ENCODE measurements at regions not wholly inside any gene's neighbourhood (a gene's known extent, or its start where the extent isn't known, plus 50 kb on each side); places are given as distances from the start of the nearest gene placed in this dataset.

GRCh38 chr2:164084066-164084465 is 348.3 kb upstream of the FIGN start:
- no TSS peak for BruUV-seq (replicated peaks)
- no peaks in the 10 kb centered on the region for H3K36me3 Mint-ChIP-seq (ENCODE audit: insufficient read depth, unreplicated experiment)
- POLR2A ChIA-PET, result no interaction called here
- no peak for DNase-seq
- TF ChIP-seq CTCF (IDR thresholded peaks at IDR 0.05; ENCODE audit: insufficient read depth in 1 of 2, low read depth in 1 of 2, low read length in 1 of 2, severe bottlenecking in 1 of 2, unreplicated experiment in 1 of 2), result no peak
- H3K9me3 Mint-ChIP-seq (ENCODE audit: unreplicated experiment), result no peaks in the 10 kb centered on the region
- CTCF ChIA-PET, result no interaction called here
- H3K9me3 ChIP-seq, result no peaks in the 10 kb centered on the region
- H3K4me3 Mint-ChIP-seq (ENCODE audit: unreplicated experiment), result no peak overlapping the region
- intact Hi-C loops (cut with micrococcal nuclease; ENCODE audit: unreplicated experiment), result no loop called here
- H3K27ac Mint-ChIP-seq (ENCODE audit: unreplicated experiment), result no peak overlapping the region
- H3K4me1 Mint-ChIP-seq (ENCODE audit: low read depth, unreplicated experiment), result no peaks in the 10 kb centered on the region
- no peak overlapping the region for H3K4me3 ChIP-seq (ENCODE audit: low read depth, low read length)
- no peaks in the 10 kb centered on the region for H3K27me3 ChIP-seq (replicated peaks; ENCODE audit: control insufficient read depth, insufficient read depth, low read length)
- peaks cover 10% of the 10 kb centered on the region for H3K27me3 Mint-ChIP-seq (ENCODE audit: insufficient read depth, unreplicated experiment)
- no peaks in the 10 kb centered on the region for H3K4me1 ChIP-seq
- no peaks in the 10 kb centered on the region for H3K36me3 ChIP-seq (ENCODE audit: control insufficient read depth, insufficient read depth, low read length)

GRCh38 chr2:164080486-164080885 is 344.7 kb upstream of the FIGN start:
- peaks cover 6% of the 10 kb centered on the region for H3K27me3 Mint-ChIP-seq (ENCODE audit: insufficient read depth, unreplicated experiment)
- H3K9me3 Mint-ChIP-seq (ENCODE audit: unreplicated experiment), result no peaks in the 10 kb centered on the region
- Histone ChIP-seq H3K4me3 (ENCODE audit: low read depth, low read length) (no peak overlapping the region), H3K9me3 (no peaks in the 10 kb centered on the region), H3K36me3 (ENCODE audit: control insufficient read depth, insufficient read depth, low read length) (no peaks in the 10 kb centered on the region), H3K4me1 (no peaks in the 10 kb centered on the region), H3K27me3 (replicated peaks; ENCODE audit: control insufficient read depth, insufficient read depth, low read length) (no peaks in the 10 kb centered on the region)
- POLR2A ChIA-PET, result no interaction called here
- intact Hi-C loops (cut with micrococcal nuclease; ENCODE audit: unreplicated experiment), result no loop called here
- no TSS peak for BruUV-seq (replicated peaks)
- H3K4me3 Mint-ChIP-seq (ENCODE audit: unreplicated experiment), result no peak overlapping the region
- H3K4me1 Mint-ChIP-seq (ENCODE audit: low read depth, unreplicated experiment), result no peaks in the 10 kb centered on the region
- CTCF ChIA-PET, result no interaction called here
- no peaks in the 10 kb centered on the region for H3K36me3 Mint-ChIP-seq (ENCODE audit: insufficient read depth, unreplicated experiment)
- no peak overlapping the region for H3K27ac Mint-ChIP-seq (ENCODE audit: unreplicated experiment)
- DNase-seq, result no peak
- no peak for TF ChIP-seq CTCF (IDR thresholded peaks at IDR 0.05; ENCODE audit: insufficient read depth in 1 of 2, low read depth in 1 of 2, low read length in 1 of 2, severe bottlenecking in 1 of 2, unreplicated experiment in 1 of 2)

- CTCF ChIA-PET, result no interaction called here
Measured at GRCh38 chr2:164079258-164079657, 343.4 kb upstream of the FIGN start.

More at GRCh38 chr2:164079258-164079657, 343.4 kb upstream of the FIGN start:
- Histone ChIP-seq H3K9me3 (no peaks in the 10 kb centered on the region), H3K27me3 (replicated peaks; ENCODE audit: control insufficient read depth, insufficient read depth, low read length) (no peaks in the 10 kb centered on the region), H3K4me3 (ENCODE audit: low read depth, low read length) (no peak overlapping the region), H3K36me3 (ENCODE audit: control insufficient read depth, insufficient read depth, low read length) (no peaks in the 10 kb centered on the region), H3K4me1 (no peaks in the 10 kb centered on the region)
- POLR2A ChIA-PET, result no interaction called here
- no peak for TF ChIP-seq CTCF (IDR thresholded peaks at IDR 0.05; ENCODE audit: insufficient read depth in 1 of 2, low read depth in 1 of 2, low read length in 1 of 2, severe bottlenecking in 1 of 2, unreplicated experiment in 1 of 2)
- DNase-seq, result no peak
- intact Hi-C loops (cut with micrococcal nuclease; ENCODE audit: unreplicated experiment), result no loop called here
- Mint-ChIP-seq H3K36me3 (ENCODE audit: insufficient read depth, unreplicated experiment) (no peaks in the 10 kb centered on the region), H3K27me3 (ENCODE audit: insufficient read depth, unreplicated experiment) (peaks cover 3% of the 10 kb centered on the region), H3K4me3 (ENCODE audit: unreplicated experiment) (no peak overlapping the region), H3K9me3 (ENCODE audit: unreplicated experiment) (no peaks in the 10 kb centered on the region), H3K4me1 (ENCODE audit: low read depth, unreplicated experiment) (no peaks in the 10 kb centered on the region), H3K27ac (ENCODE audit: unreplicated experiment) (no peak overlapping the region)
- no TSS peak for BruUV-seq (replicated peaks)

Data from Caco-2 (cell line).